Heart left ventricle (tissue), 13 donors: ENCODE measurements at regions not wholly inside any gene's neighbourhood (a gene's known extent, or its start where the extent isn't known, plus 50 kb on each side); places are given as distances from the start of the nearest gene placed in this dataset.

Experiments used
- CTCF ChIP-seq, 12 donors: fragments of 200-600 bp; sonication (generic) in 4 of 12; IDR thresholded peaks; one replicate each; pipeline versions ENCODE4 v1.5.0 to v1.8.0; 2018 to 2022; ENCODE audit warnings: antibody characterized with exemption in 12 of 12, mild to moderate bottlenecking in 5 of 12
- POLR2A ChIP-seq, 2 donors: fragments of 450-650 bp; IDR thresholded peaks; one replicate each; pipeline ENCODE4 v1.6.1; 2017; ENCODE audit warnings: antibody characterized with exemption in 2 of 2, mild to moderate bottlenecking in 2 of 2, moderate library complexity in 2 of 2
- donor health status: ischemic (EF 13 %, LVEDD 7.1; RV severe dilation, severe dysfunction).
- donor health status: DM: no; HTN: yes; CAD: no.
- donor health status: DM: no; HTN: no; CAD: no.
- donor health status: ischemic (EF 25% LVEDD 6.9; RV normal size, moderate dysfunction).
- donor health status: ischemic (EF 25% LVEDD 5.7; RV mildly dilated, moderate dysfunction).
- donor health status: ischemic (EF 35%, LVEDD 5.7; RV mildly dilated, moderate dysfunction).
- donor health status: nonischemic (EF 11% LVEDD 7.7; RV severe dilation, severe dysfunction).
- donor health status: DM: yes; HTN: yes; CAD: no.
- donor health status: PGD.
- donor health status: ischemic (EF 29% LVEDD 5.4; RV normal size, mild dysfunction).
- donor health status: nonischemic (EF 23%, LVEDD 6.1; RV moderate dilation, normal function).

GRCh38 chr3:101170062-101170771 is 150.2 kb downstream of the IMPG2 start:
- TF ChIP-seq POLR2A (IDR thresholded peaks at IDR 0.05) (no peak), CTCF (IDR thresholded peaks at IDR 0.05) (no peak)
